Liver (tissue), 8 donors: ENCODE measurements at regions not wholly inside any gene's neighbourhood (a gene's known extent, or its start where the extent isn't known, plus 50 kb on each side); places are given as distances from the start of the nearest gene placed in this dataset.

Experiments used
- DNase-seq: peaks from one replicate; pipeline ENCODE4 v3.0.0-alpha.2; 2017; ENCODE audit warnings: low spot score
- H3K27ac ChIP-seq, 2 donors: one replicate each; pipeline ENCODE4 v1.7.0; 2013; ENCODE audit warnings: inconsistent platforms in 2 of 2, low read length in 2 of 2, control low read depth in 1 of 2, low read depth in 1 of 2, mild to moderate bottlenecking in 1 of 2
- H3K27me3 ChIP-seq, 4 donors: one replicate each; pipeline versions ENCODE4 v1.6.1 to v1.7.0; 2013; ENCODE audit warnings: low read length in 3 of 4, inconsistent platforms in 1 of 4, mild to moderate bottlenecking in 1 of 4, moderate library complexity in 1 of 4; ENCODE audit not compliant: control insufficient read depth in 4 of 4, insufficient read depth in 4 of 4
- H3K36me3 ChIP-seq, 4 donors: one replicate each; pipeline versions ENCODE4 v1.6.1 to v1.7.0; 2013; ENCODE audit warnings: low read length in 3 of 4, mild to moderate bottlenecking in 3 of 4, low read depth in 1 of 4, moderate library complexity in 1 of 4; ENCODE audit not compliant: control insufficient read depth in 4 of 4, insufficient read depth in 3 of 4
- H3K4me1 ChIP-seq, 4 donors: one replicate each; pipeline versions ENCODE4 v1.6.1 to v1.7.0; 2013; ENCODE audit warnings: low read length in 3 of 4, mild to moderate bottlenecking in 3 of 4, moderate library complexity in 1 of 4; ENCODE audit not compliant: control insufficient read depth in 4 of 4, insufficient read depth in 4 of 4
- H3K4me3 ChIP-seq, 3 donors: one replicate each; pipeline versions ENCODE4 v1.6.1 to v1.7.0; 2013; ENCODE audit warnings: low read length in 3 of 3, control low read depth in 1 of 3, low read depth in 1 of 3, mild to moderate bottlenecking in 1 of 3
- H3K9ac ChIP-seq, 2 donors: one replicate each; pipeline ENCODE4 v1.7.0; 2013; ENCODE audit warnings: low read length in 2 of 2, mild to moderate bottlenecking in 2 of 2, moderate library complexity in 2 of 2, control low read depth in 1 of 2, low read depth in 1 of 2
- H3K9me3 ChIP-seq, 4 donors: one replicate each; pipeline versions ENCODE4 v1.6.1 to v1.7.0; 2013; ENCODE audit warnings: low read length in 3 of 4; ENCODE audit not compliant: control insufficient read depth in 4 of 4
- EGR1 ChIP-seq, 2 donors: IDR thresholded peaks; 2 replicates each; pipeline ENCODE4 v1.6.1; 2016 to 2018; ENCODE audit warnings: antibody characterized with exemption in 2 of 2, low read depth in 2 of 2
- FOXA1 ChIP-seq: IDR thresholded peaks from 2 replicates; pipeline ENCODE4 v1.6.1; 2016; ENCODE audit warnings: antibody characterized with exemption
- GABPA ChIP-seq, 2 donors: IDR thresholded peaks in 1 of 2; conservative IDR thresholded peaks in 1 of 2; 2 replicates each; pipeline ENCODE4 v1.6.1; 2016; ENCODE audit warnings: antibody characterized with exemption in 2 of 2, mild to moderate bottlenecking in 1 of 2, moderate library complexity in 1 of 2
- HNF4A ChIP-seq, 2 donors: conservative IDR thresholded peaks; 2 replicates each; pipeline ENCODE4 v1.6.1; 2016; ENCODE audit warnings: antibody characterized with exemption in 2 of 2, mild to moderate bottlenecking in 2 of 2
- HNF4G ChIP-seq: IDR thresholded peaks from 2 replicates; pipeline ENCODE4 v1.6.1; 2016; ENCODE audit warnings: antibody characterized with exemption
- JUND ChIP-seq, 2 donors: IDR thresholded peaks; 2 replicates each; pipeline ENCODE4 v1.6.1; 2016; ENCODE audit warnings: antibody characterized with exemption in 2 of 2
- NR2F2 ChIP-seq: IDR thresholded peaks from 2 replicates; pipeline ENCODE4 v1.6.1; 2016; ENCODE audit warnings: antibody characterized with exemption
- RAD21 ChIP-seq, 2 donors: IDR thresholded peaks; 2 replicates each; pipeline ENCODE4 v1.6.1; 2016; ENCODE audit warnings: antibody characterized with exemption in 2 of 2, mild to moderate bottlenecking in 2 of 2
- RXRA ChIP-seq, 2 donors: IDR thresholded peaks; 2 replicates each; pipeline ENCODE4 v1.6.1; 2017 to 2018; ENCODE audit warnings: antibody characterized with exemption in 2 of 2, mild to moderate bottlenecking in 1 of 2
- SP1 ChIP-seq: IDR thresholded peaks from 2 replicates; pipeline ENCODE4 v1.6.1; 2018; ENCODE audit warnings: antibody characterized with exemption, mild to moderate bottlenecking
- TAF1 ChIP-seq: conservative IDR thresholded peaks from 2 replicates; pipeline ENCODE4 v1.6.1; 2016; ENCODE audit warnings: antibody characterized with exemption, mild to moderate bottlenecking
- YY1 ChIP-seq: IDR thresholded peaks from 2 replicates; pipeline ENCODE4 v1.6.1; 2016; ENCODE audit warnings: antibody characterized with exemption, mild to moderate bottlenecking
- WGBS: extraction: QIAGEN DNeasy Blood & Tissue Kit; methylation state at CpG from one replicate; pipeline ENCODE4 v1.1.7; 2013; 5-methylcytosine and 5-hydroxymethylcytosine counted together
- TF ChIP-seq, protein P1 (sequence below): IDR thresholded peaks from 2 replicates; pipeline ENCODE4 v1.6.1; 2016; ENCODE audit warnings: antibody characterized with exemption
- TF ChIP-seq, protein P2 (sequence below): IDR thresholded peaks from 2 replicates; pipeline ENCODE4 v1.6.1; 2016; ENCODE audit warnings: antibody characterized with exemption
- TF ChIP-seq, protein P3 (sequence below): IDR thresholded peaks from 2 replicates; pipeline ENCODE4 v1.6.1; 2016; ENCODE audit warnings: antibody characterized with exemption
- TF ChIP-seq, protein P4 (sequence below): IDR thresholded peaks from 2 replicates; pipeline ENCODE4 v1.6.1; 2016; ENCODE audit warnings: antibody characterized with exemption, mild to moderate bottlenecking
- TF ChIP-seq, protein P5 (sequence below): fragments of 150-350 bp; IDR thresholded peaks from 2 replicates; pipeline ENCODE4 v1.5.1; 2017; ENCODE audit warnings: improper control_type of control experiment, low read depth, low read length; ENCODE audit not compliant: missing input control
- donor health status: healthy.
- donor health status: healthy.
- donor health status: healthy.
- donor health status: healthy.
- donor health status: healthy.

DNA sequence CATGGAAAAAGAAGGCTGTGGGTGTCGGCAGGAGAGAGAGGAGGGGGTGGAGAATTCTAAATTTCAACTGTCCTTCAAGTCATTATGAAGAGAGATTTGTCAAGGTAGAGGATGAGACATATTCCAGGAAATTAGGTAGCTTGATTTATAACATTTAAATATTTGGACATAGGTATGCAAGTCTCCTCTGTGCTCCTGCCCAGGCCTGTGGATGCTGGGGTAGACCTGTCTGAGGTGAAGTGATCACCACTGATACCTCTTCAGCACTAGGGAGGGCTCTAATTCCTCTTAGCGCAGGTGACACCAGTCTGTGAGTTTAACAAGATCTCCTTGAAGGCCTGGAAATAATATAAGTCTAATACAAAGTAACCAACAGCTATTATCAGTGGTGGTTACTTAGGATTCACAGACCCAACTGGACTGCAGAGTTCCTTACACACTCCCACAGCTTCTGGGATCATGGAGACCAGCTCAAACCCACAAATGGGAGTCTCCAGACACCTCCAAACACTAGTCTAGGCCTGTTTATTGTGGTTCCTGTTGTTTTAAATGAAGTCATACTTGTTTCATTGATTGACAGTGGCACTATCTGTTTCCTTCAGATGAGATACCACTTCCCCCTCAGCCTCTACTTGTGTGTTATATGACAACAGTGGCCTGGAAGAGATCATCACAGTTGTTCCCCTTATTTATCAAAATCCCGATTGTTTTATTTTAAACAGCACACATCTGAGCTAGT, 104.1 kb upstream of the ITPRID2 start:
- Histone ChIP-seq H3K27ac (no peak overlapping the region), H3K9me3 (no peaks in the 10 kb centered on the region), H3K4me1 (peaks cover 2 to 11% (median 5%) of the 10 kb centered on the region in 4 donors), H3K36me3 (no peaks in the 10 kb centered on the region), H3K4me3 (no peak overlapping the region), H3K27me3 (no peaks in the 10 kb centered on the region), H3K9ac (no peak overlapping the region)
- TF ChIP-seq NR2F2 (no peak), JUND (IDR thresholded peaks at IDR 0.05) (no peak), HNF4G (no peak), EGR1 (IDR thresholded peaks at IDR 0.05; ENCODE audit: low read depth in 2 of 2) (no peak), SP1 (no peak), HNF4A (conservative IDR thresholded peaks at IDR 0.05) (no peak), YY1 (no peak), RAD21 (IDR thresholded peaks at IDR 0.05) (no peak), RXRA (IDR thresholded peaks at IDR 0.05) (no peak), GABPA (IDR thresholded peaks at IDR 0.05 in 1 of 2, conservative IDR thresholded peaks at IDR 0.05 in 1 of 2) (no peak), FOXA1 (no peak), TAF1 (no peak)
- TF ChIP-seq, protein P1, sequence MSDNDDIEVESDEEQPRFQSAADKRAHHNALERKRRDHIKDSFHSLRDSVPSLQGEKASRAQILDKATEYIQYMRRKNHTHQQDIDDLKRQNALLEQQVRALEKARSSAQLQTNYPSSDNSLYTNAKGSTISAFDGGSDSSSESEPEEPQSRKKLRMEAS: no peak
- TF ChIP-seq, protein P2, sequence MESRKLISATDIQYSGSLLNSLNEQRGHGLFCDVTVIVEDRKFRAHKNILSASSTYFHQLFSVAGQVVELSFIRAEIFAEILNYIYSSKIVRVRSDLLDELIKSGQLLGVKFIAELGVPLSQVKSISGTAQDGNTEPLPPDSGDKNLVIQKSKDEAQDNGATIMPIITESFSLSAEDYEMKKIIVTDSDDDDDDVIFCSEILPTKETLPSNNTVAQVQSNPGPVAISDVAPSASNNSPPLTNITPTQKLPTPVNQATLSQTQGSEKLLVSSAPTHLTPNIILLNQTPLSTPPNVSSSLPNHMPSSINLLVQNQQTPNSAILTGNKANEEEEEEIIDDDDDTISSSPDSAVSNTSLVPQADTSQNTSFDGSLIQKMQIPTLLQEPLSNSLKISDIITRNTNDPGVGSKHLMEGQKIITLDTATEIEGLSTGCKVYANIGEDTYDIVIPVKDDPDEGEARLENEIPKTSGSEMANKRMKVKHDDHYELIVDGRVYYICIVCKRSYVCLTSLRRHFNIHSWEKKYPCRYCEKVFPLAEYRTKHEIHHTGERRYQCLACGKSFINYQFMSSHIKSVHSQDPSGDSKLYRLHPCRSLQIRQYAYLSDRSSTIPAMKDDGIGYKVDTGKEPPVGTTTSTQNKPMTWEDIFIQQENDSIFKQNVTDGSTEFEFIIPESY: no peak
- TF ChIP-seq, protein P3, sequence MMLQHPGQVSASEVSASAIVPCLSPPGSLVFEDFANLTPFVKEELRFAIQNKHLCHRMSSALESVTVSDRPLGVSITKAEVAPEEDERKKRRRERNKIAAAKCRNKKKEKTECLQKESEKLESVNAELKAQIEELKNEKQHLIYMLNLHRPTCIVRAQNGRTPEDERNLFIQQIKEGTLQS: no peak
- TF ChIP-seq, protein P4, sequence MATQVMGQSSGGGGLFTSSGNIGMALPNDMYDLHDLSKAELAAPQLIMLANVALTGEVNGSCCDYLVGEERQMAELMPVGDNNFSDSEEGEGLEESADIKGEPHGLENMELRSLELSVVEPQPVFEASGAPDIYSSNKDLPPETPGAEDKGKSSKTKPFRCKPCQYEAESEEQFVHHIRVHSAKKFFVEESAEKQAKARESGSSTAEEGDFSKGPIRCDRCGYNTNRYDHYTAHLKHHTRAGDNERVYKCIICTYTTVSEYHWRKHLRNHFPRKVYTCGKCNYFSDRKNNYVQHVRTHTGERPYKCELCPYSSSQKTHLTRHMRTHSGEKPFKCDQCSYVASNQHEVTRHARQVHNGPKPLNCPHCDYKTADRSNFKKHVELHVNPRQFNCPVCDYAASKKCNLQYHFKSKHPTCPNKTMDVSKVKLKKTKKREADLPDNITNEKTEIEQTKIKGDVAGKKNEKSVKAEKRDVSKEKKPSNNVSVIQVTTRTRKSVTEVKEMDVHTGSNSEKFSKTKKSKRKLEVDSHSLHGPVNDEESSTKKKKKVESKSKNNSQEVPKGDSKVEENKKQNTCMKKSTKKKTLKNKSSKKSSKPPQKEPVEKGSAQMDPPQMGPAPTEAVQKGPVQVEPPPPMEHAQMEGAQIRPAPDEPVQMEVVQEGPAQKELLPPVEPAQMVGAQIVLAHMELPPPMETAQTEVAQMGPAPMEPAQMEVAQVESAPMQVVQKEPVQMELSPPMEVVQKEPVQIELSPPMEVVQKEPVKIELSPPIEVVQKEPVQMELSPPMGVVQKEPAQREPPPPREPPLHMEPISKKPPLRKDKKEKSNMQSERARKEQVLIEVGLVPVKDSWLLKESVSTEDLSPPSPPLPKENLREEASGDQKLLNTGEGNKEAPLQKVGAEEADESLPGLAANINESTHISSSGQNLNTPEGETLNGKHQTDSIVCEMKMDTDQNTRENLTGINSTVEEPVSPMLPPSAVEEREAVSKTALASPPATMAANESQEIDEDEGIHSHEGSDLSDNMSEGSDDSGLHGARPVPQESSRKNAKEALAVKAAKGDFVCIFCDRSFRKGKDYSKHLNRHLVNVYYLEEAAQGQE: no peak
- TF ChIP-seq, protein P5, sequence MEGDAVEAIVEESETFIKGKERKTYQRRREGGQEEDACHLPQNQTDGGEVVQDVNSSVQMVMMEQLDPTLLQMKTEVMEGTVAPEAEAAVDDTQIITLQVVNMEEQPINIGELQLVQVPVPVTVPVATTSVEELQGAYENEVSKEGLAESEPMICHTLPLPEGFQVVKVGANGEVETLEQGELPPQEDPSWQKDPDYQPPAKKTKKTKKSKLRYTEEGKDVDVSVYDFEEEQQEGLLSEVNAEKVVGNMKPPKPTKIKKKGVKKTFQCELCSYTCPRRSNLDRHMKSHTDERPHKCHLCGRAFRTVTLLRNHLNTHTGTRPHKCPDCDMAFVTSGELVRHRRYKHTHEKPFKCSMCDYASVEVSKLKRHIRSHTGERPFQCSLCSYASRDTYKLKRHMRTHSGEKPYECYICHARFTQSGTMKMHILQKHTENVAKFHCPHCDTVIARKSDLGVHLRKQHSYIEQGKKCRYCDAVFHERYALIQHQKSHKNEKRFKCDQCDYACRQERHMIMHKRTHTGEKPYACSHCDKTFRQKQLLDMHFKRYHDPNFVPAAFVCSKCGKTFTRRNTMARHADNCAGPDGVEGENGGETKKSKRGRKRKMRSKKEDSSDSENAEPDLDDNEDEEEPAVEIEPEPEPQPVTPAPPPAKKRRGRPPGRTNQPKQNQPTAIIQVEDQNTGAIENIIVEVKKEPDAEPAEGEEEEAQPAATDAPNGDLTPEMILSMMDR: no peak
- WGBS: 89% methylated on average over 3 of the region's 3 CpGs
- DNase-seq: no peak
